ENCODE measurements at regions not wholly inside any gene's neighbourhood (a gene's known extent, or its start where the extent isn't known, plus 50 kb on each side); places are given as distances from the start of the nearest gene placed in this dataset.
A peak's percentile ranks its signal among the peaks of the same experiment; 100 is the strongest.

GRCh38 chr2:140178234-140178633 lies 1398.0 kb upstream of the NXPH2 start:
- no peaks in the 10 kb centered on the region for H3K9me3 ChIP-seq
- no peak overlapping the region for H3K4me3 ChIP-seq
- no peaks in the 10 kb centered on the region for H3K36me3 ChIP-seq
- peak; percentile 23 for DNase-seq
- no peaks in the 10 kb centered on the region for H3K27me3 ChIP-seq

GRCh38 chr2:140177086-140177485 lies 1396.9 kb upstream of the NXPH2 start:
- no peaks in the 10 kb centered on the region for H3K36me3 ChIP-seq
- no peaks in the 10 kb centered on the region for H3K27me3 ChIP-seq
- no peaks in the 10 kb centered on the region for H3K9me3 ChIP-seq
- no peak overlapping the region for H3K4me3 ChIP-seq
- DNase-seq, result no peak

GRCh38 chr2:140173790-140174189 lies 1393.6 kb upstream of the NXPH2 start:
- Histone ChIP-seq H3K27me3 (no peaks in the 10 kb centered on the region), H3K36me3 (no peaks in the 10 kb centered on the region), H3K4me3 (no peak overlapping the region), H3K9me3 (0 out of 2 replicates have a peak, but pooled peaks cover 2% of the 10 kb centered on the region)
- no peak for DNase-seq

- no peaks in the 10 kb centered on the region for H3K27me3 ChIP-seq
- H3K36me3 ChIP-seq, result no peaks in the 10 kb centered on the region
- no peak overlapping the region for H3K4me3 ChIP-seq
- no peak for DNase-seq
- peaks cover 5% of the 10 kb centered on the region for H3K9me3 ChIP-seq
These were observed 1384.3 kb upstream of the NXPH2 start for GRCh38 chr2:140164449-140164848.

- H3K36me3 ChIP-seq, result no peaks in the 10 kb centered on the region
- no peaks in the 10 kb centered on the region for H3K27me3 ChIP-seq
- DNase-seq, result no peak
- no peak overlapping the region for H3K4me3 ChIP-seq
- H3K9me3 ChIP-seq, result peaks cover 5% of the 10 kb centered on the region
These were observed 1378.1 kb upstream of the NXPH2 start for GRCh38 chr2:140158259-140158658.

GRCh38 chr2:140157816-140158215 lies 1377.6 kb upstream of the NXPH2 start:
- no peaks in the 10 kb centered on the region for H3K36me3 ChIP-seq
- no peak overlapping the region for H3K4me3 ChIP-seq
- no peak for DNase-seq
- H3K9me3 ChIP-seq, result peaks cover 5% of the 10 kb centered on the region
- H3K27me3 ChIP-seq, result no peaks in the 10 kb centered on the region

GRCh38 chr2:140154706-140155105 lies 1374.5 kb upstream of the NXPH2 start:
- Histone ChIP-seq H3K4me3 (no peak overlapping the region), H3K36me3 (no peaks in the 10 kb centered on the region), H3K9me3 (no peaks in the 10 kb centered on the region), H3K27me3 (no peaks in the 10 kb centered on the region)
- DNase-seq, result no peak

GRCh38 chr2:140154271-140154670 lies 1374.1 kb upstream of the NXPH2 start:
- Histone ChIP-seq H3K27me3 (no peaks in the 10 kb centered on the region), H3K9me3 (no peaks in the 10 kb centered on the region), H3K36me3 (no peaks in the 10 kb centered on the region), H3K4me3 (no peak overlapping the region)
- DNase-seq, result no peak

- H3K36me3 ChIP-seq, result no peaks in the 10 kb centered on the region
- no peaks in the 10 kb centered on the region for H3K27me3 ChIP-seq
- no peak for DNase-seq
- H3K4me3 ChIP-seq, result no peak overlapping the region
- H3K9me3 ChIP-seq, result no peaks in the 10 kb centered on the region
These were observed 1364.4 kb upstream of the NXPH2 start for GRCh38 chr2:140144611-140145010.

- no peaks in the 10 kb centered on the region for H3K36me3 ChIP-seq
- H3K9me3 ChIP-seq, result no peaks in the 10 kb centered on the region
- no peak overlapping the region for H3K4me3 ChIP-seq
- no peak for DNase-seq
- H3K27me3 ChIP-seq, result no peaks in the 10 kb centered on the region
These were observed 1358.5 kb upstream of the NXPH2 start for GRCh38 chr2:140138736-140139135.

- Histone ChIP-seq H3K4me3 (no peak overlapping the region), H3K36me3 (no peaks in the 10 kb centered on the region), H3K9me3 (no peaks in the 10 kb centered on the region), H3K27me3 (no peaks in the 10 kb centered on the region)
- no peak for DNase-seq
These were observed 1356.7 kb upstream of the NXPH2 start for GRCh38 chr2:140136861-140137260.

- H3K36me3 ChIP-seq, result no peaks in the 10 kb centered on the region
- H3K4me3 ChIP-seq, result no peak overlapping the region
- no peaks in the 10 kb centered on the region for H3K9me3 ChIP-seq
- no peak for DNase-seq
- no peaks in the 10 kb centered on the region for H3K27me3 ChIP-seq
These were observed 1356.2 kb upstream of the NXPH2 start for GRCh38 chr2:140136366-140136765.

- Histone ChIP-seq H3K36me3 (no peaks in the 10 kb centered on the region), H3K27me3 (no peaks in the 10 kb centered on the region), H3K9me3 (no peaks in the 10 kb centered on the region), H3K4me3 (no peak overlapping the region)
- DNase-seq, result no peak
These were observed 1348.7 kb upstream of the NXPH2 start for GRCh38 chr2:140128909-140129308.

- no peaks in the 10 kb centered on the region for H3K36me3 ChIP-seq
- H3K27me3 ChIP-seq, result no peaks in the 10 kb centered on the region
- H3K9me3 ChIP-seq, result no peaks in the 10 kb centered on the region
- H3K4me3 ChIP-seq, result no peak overlapping the region
- DNase-seq, result peak; percentile 19
These were observed 1341.8 kb upstream of the NXPH2 start for GRCh38 chr2:140122001-140122400.

GRCh38 chr2:140117386-140117785 lies 1337.2 kb upstream of the NXPH2 start:
- DNase-seq, result no peak
- Histone ChIP-seq H3K27me3 (no peaks in the 10 kb centered on the region), H3K4me3 (no peak overlapping the region)

GRCh38 chr2:140108706-140109475 lies 1328.7 kb upstream of the NXPH2 start:
- Histone ChIP-seq H3K9me3 (no peaks in the 10 kb centered on the region), H3K4me3 (no peak overlapping the region), H3K36me3 (no peaks in the 10 kb centered on the region), H3K27me3 (no peaks in the 10 kb centered on the region)
- DNase-seq, result no peak

More at GRCh38 chr2:140117386-140117785, 1337.2 kb upstream of the NXPH2 start:
- Histone ChIP-seq H3K36me3 (no peaks in the 10 kb centered on the region), H3K9me3 (no peaks in the 10 kb centered on the region)

GRCh38 chr2:140091926-140092325 lies 1311.7 kb upstream of the NXPH2 start:
- no peak overlapping the region for H3K4me3 ChIP-seq
- no peaks in the 10 kb centered on the region for H3K36me3 ChIP-seq
- no peaks in the 10 kb centered on the region for H3K9me3 ChIP-seq
- no peak for DNase-seq
- no peaks in the 10 kb centered on the region for H3K27me3 ChIP-seq

GRCh38 chr2:140086964-140087363 lies 1306.8 kb upstream of the NXPH2 start:
- DNase-seq, result no peak
- Histone ChIP-seq H3K27me3 (no peaks in the 10 kb centered on the region), H3K9me3 (no peaks in the 10 kb centered on the region), H3K36me3 (no peaks in the 10 kb centered on the region), H3K4me3 (no peak overlapping the region)

Data from MG63 (cell line).